HG02610 (cell line): ENCODE measurements at regions not wholly inside any gene's neighbourhood (a gene's known extent, or its start where the extent isn't known, plus 50 kb on each side); places are given as distances from the start of the nearest gene placed in this dataset.
"Not testable (repeated sequence)": the region's sequence is repeated elsewhere in the genome, so short reads cannot be mapped to it uniquely, and the experiment has no call there.

ENCODE experiments used
- ATAC-seq: cut with Tn5 transposase; IDR thresholded peaks from one replicate; pipeline ENCODE4 v1.9.1; 2021; ENCODE audit warnings: mild to moderate bottlenecking, moderate library complexity; ENCODE audit not compliant: unreplicated experiment

DNA sequence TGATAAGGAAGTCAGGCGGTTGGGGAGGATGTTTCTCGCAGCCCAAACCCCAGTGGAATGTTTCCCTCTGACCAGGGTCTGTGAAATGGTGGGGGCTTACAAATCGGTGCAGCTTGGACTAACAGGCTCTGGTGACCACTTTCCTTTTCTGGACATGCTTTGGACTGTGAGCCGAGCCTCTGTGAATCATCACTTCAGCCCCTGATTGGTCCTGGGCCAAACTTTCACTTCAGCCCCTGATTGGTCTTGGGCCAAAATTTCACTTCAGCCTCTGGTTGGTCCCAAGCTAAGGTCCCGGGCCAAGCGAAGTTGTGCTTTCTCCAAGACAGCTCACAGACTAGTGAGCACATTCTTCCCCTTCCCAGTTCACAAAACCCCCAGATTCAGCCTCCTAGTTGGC, 223.7 kb upstream of the ANKRD20A1 start:
- not testable (repeated sequence) for ATAC-seq

GRCh38 chr9:67611900-67612299, 246.8 kb upstream of the ANKRD20A1 start:
- ATAC-seq = not testable (repeated sequence)

DNA sequence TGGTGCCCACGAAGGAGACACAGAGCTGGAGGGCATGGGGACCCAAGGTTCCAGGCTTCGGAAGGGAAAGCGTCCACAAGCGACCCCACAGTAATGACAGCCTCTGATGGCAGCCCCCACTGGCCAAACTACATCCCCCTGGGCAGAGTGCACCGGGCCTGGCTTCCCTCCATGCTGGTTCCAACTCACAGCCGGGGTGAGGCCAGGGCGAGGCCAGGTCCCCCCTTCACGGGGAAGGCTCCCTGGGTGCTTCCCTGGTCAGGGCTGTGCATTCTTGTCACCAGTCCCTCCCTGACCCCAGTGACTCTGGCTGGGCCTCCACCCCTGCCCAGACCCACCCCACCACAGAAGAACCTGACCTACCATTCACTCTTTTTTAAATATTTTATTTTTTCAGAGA, 248.9 kb upstream of the ANKRD20A1 start:
- not testable (repeated sequence) for ATAC-seq

GRCh38 chr9:67609435-67609834, 249.3 kb upstream of the ANKRD20A1 start:
- ATAC-seq = not testable (repeated sequence)

- not testable (repeated sequence) for ATAC-seq
Observed at GRCh38 chr9:67605113-67605512, 253.6 kb upstream of the ANKRD20A1 start.

DNA sequence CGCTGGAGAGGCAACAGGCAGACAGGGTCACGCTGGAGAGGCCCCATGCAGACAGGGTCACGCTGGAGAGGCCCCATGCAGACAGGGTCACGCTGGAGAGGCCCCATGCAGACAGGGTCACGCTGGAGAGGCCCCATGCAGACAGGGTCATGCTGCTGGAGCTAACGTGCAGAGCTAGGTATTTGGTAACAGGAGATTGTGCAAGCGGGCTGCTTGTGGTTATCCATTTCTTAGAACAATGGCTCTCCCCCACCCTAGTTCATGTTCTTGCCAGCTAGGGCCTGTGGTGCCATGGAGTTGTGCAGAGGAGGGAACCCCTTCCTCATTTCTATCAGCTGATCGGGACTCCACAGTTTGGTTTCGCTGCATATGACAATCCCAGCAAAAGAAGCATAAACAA, 255.1 kb upstream of the ANKRD20A1 start:
- ATAC-seq = not testable (repeated sequence)

GRCh38 chr9:67592424-67592823, 266.3 kb upstream of the ANKRD20A1 start:
- not testable (repeated sequence) for ATAC-seq

DNA sequence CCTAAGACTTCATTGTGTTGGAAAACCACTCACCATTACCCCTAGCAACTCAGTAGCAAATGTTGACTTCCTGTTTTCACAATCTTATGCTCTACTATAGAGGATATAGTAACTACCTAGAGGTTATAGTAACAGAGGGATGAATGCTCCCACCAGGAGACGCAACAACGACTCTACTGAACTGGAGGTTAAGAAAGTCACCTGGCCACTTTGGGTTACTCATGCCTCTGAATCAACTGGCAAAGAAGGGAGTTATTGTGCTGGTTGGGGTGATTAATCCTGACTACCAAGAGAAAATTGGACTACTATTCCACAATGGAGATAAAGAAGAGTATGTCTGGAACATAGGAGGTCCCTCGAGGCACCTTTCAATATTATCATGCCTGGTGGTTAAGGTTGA, 302.9 kb upstream of the ANKRD20A1 start:
- not testable (repeated sequence) for ATAC-seq

- ATAC-seq = not testable (repeated sequence)
Observed at GRCh38 chr9:67550044-67550443, 308.7 kb upstream of the ANKRD20A1 start.

DNA sequence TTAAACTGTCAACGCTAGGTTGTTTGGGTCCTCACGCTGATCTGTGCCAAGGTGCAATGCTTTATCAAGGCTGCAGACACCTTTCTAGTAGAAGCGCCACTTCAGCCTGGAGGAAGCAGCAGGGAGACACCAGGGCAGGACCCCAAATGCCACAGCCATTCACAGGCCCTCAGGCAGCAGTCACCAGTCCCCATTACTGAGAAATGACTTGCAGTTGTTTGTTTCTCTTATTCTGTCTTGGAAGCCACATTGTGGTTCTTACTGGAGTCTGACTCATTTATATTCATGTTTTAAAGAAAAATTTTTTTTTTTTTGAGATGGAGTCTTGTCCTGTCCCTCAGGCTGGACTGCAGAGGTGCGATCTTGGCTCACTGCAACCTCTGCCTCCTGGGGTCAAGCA, 328.9 kb upstream of the ANKRD20A1 start:
- not testable (repeated sequence) for ATAC-seq

DNA sequence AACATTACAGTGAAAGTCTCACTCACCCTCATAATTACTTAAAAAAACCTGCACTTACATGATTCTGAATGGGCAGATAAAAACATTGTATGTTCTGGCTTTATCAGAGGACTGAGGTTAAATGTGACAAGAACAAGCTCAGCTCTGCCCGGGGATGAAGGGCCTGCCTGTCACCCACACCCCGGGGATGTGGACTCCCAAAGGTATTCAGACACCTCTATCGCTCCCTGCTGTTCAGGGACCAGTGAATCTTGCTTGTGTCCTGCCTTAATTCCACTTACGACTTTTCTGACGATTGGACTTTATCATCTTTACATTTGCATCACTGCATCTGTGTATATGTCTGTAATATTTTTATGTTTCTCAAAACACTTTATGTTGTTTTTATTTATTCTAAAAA, 341.8 kb upstream of the ANKRD20A1 start:
- ATAC-seq = not testable (repeated sequence)

- not testable (repeated sequence) for ATAC-seq
Observed at GRCh38 chr9:67514587-67514986, 344.1 kb upstream of the ANKRD20A1 start.

GRCh38 chr9:67503728-67504369, 354.9 kb upstream of the ANKRD20A1 start:
- ATAC-seq = not testable (repeated sequence)

GRCh38 chr9:67492028-67492427, 366.7 kb upstream of the ANKRD20A1 start:
- ATAC-seq = not testable (repeated sequence)

- ATAC-seq = peak; percentile 97
Observed at GRCh38 chr9:67477465-67477864, 381.3 kb upstream of the ANKRD20A1 start.

- ATAC-seq = not testable (repeated sequence)
Observed at GRCh38 chr9:67470739-67471138, 388.0 kb upstream of the ANKRD20A1 start.

GRCh38 chr9:67468326-67468725, 390.4 kb upstream of the ANKRD20A1 start:
- peak; percentile 80 for ATAC-seq

GRCh38 chr9:67461796-67462757, 396.7 kb upstream of the ANKRD20A1 start:
- not testable (repeated sequence) for ATAC-seq

DNA sequence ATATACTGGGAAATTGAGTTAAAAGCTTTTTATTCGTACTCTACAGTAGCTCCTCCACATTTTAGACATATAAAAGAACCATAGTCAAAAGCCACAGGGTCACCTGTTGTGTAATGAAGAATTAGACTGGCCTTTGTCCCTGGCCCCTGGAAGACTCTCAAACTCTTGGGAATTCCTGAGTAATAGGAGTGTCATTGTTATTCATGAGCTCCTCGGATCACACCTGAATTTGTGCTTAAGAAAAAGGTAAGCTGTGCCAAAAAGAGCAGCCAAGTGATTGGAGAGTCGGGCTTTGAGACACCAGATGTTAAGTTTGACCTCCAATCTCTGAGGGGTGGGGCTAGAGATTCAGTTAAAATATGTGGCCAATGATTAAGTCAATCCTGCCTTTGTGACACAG, 405.8 kb upstream of the ANKRD20A1 start:
- not testable (repeated sequence) for ATAC-seq

DNA sequence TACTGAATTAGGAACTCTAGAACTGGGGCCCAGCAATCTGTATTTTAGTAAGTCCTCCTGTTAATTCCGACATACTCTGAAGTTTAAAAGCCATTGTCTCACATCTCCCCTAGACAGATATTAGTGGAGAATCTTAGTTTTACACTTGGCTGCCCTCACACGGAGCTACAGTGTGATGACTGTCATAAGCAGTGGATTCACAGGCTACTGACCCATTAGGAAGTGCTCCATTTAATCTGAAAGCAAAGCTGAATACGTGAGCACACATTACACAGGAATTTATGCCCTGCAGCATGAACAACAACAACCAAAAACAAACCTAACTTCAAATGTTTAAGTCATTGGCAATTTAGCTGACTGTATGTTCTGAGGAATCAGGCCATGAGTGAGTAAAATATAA, 416.4 kb upstream of the ANKRD20A1 start:
- ATAC-seq = not testable (repeated sequence)

GRCh38 chr9:67437011-67437410, 421.7 kb upstream of the ANKRD20A1 start:
- ATAC-seq = not testable (repeated sequence)

GRCh38 chr9:67424881-67425280, 432.5 kb upstream of the SPATA31A3 start:
- ATAC-seq = not testable (repeated sequence)
